GM23338 (cell line): ENCODE measurements at regions not wholly inside any gene's neighbourhood (a gene's known extent, or its start where the extent isn't known, plus 50 kb on each side); places are given as distances from the start of the nearest gene placed in this dataset.

ENCODE experiments used
- ATAC-seq: fragments of 200-7000 bp; cut with Tn5 transposase; 3 replicates; pipeline ENCODE4 v1.9.1; 2020
- DNase-seq: peaks from one replicate; pipeline ENCODE4 v3.0.0-alpha.2; 2015; ENCODE audit warnings: low spot score
- H2AFZ ChIP-seq: fragments of 200-600 bp; sonication (generic); 2 replicates; pipeline ENCODE4 v1.8.0; 2016; ENCODE audit warnings: antibody characterized with exemption, mild to moderate bottlenecking, moderate library complexity
- H3F3A ChIP-seq: fragments of 200-600 bp; sonication (generic); replicated peaks from 2 replicates; pipeline ENCODE4 v1.8.0; 2017; ENCODE audit warnings: antibody characterized with exemption, mixed run types, low read depth
- H3K27ac ChIP-seq: fragments of 200-600 bp; sonication (generic); 2 replicates; pipeline ENCODE4 v1.6.1; 2016; ENCODE audit warnings: low read depth
- H3K27me3 ChIP-seq: fragments of 200-600 bp; sonication (generic); 2 replicates; pipeline ENCODE4 v1.8.0; 2016; ENCODE audit warnings: mild to moderate bottlenecking, mixed run types, moderate library complexity; ENCODE audit not compliant: insufficient read depth
- H3K36me3 ChIP-seq: fragments of 200-600 bp; sonication (generic); 2 replicates; pipeline ENCODE4 v1.8.0; 2016; ENCODE audit warnings: mild to moderate bottlenecking; ENCODE audit not compliant: insufficient read depth
- H3K4me1 ChIP-seq: fragments of 200-600 bp; sonication (generic); 2 replicates; pipeline ENCODE4 v1.8.0; 2016; ENCODE audit warnings: mild to moderate bottlenecking, moderate library complexity; ENCODE audit not compliant: insufficient read depth
- H3K4me2 ChIP-seq: fragments of 200-600 bp; sonication (generic); 2 replicates; pipeline ENCODE4 v1.7.1; 2017; ENCODE audit warnings: mixed run types
- H3K4me3 ChIP-seq: fragments of 200-600 bp; sonication (generic); 2 replicates; pipeline ENCODE4 v1.6.1; 2016; ENCODE audit warnings: mixed run types
- H3K79me2 ChIP-seq: fragments of 200-600 bp; sonication (generic); replicated peaks from 2 replicates; pipeline ENCODE4 v1.8.0; 2017; ENCODE audit warnings: mild to moderate bottlenecking; ENCODE audit not compliant: insufficient read depth
- H3K9me2 ChIP-seq: fragments of 200-600 bp; sonication (generic); 2 replicates; pipeline ENCODE4 v1.8.0; 2017; ENCODE audit not compliant: insufficient read depth
- H4K20me1 ChIP-seq: fragments of 200-600 bp; sonication (generic); replicated peaks from 2 replicates; pipeline ENCODE4 v1.8.0; 2017; ENCODE audit warnings: mild to moderate bottlenecking; ENCODE audit not compliant: insufficient read depth
- H3K27ac Mint-ChIP-seq: 2 replicates; pipeline ENCODE4 v1.8.0; 2020; ENCODE audit warnings: inconsistent platforms, mild to moderate bottlenecking, moderate library complexity, mixed read lengths
- H3K27me3 Mint-ChIP-seq: 3 replicates; pipeline ENCODE4 v1.8.0; 2022; ENCODE audit warnings: low read depth, mild to moderate bottlenecking, moderate library complexity, mixed read lengths, inconsistent platforms; ENCODE audit not compliant: insufficient read depth, poor library complexity
- H3K36me3 Mint-ChIP-seq: 3 replicates; pipeline ENCODE4 v1.8.0; 2021; ENCODE audit warnings: low read depth, mild to moderate bottlenecking, inconsistent platforms, moderate library complexity, mixed read lengths
- H3K4me1 Mint-ChIP-seq: 3 replicates; pipeline ENCODE4 v1.8.0; 2020; ENCODE audit warnings: mild to moderate bottlenecking, inconsistent platforms, mixed read lengths
- H3K4me3 Mint-ChIP-seq: 3 replicates; pipeline ENCODE4 v1.8.0; 2021; ENCODE audit warnings: moderate library complexity, mild to moderate bottlenecking, inconsistent platforms, mixed read lengths
- H3K9me3 Mint-ChIP-seq: 3 replicates; pipeline ENCODE4 v1.8.0; 2020; ENCODE audit warnings: moderate library complexity, mild to moderate bottlenecking, inconsistent platforms, mixed read lengths
- CREB1 ChIP-seq: fragments of 250-450 bp; sonication (Bioruptor Pico); IDR thresholded peaks from 2 replicates; pipeline ENCODE4 v1.5.0; 2020; ENCODE audit warnings: low read depth, mild to moderate bottlenecking, moderate library complexity
- EZH2 ChIP-seq: fragments of 200-600 bp; sonication (generic); IDR thresholded peaks from one replicate; pipeline ENCODE4 v1.8.0; 2017; ENCODE audit warnings: antibody characterized with exemption, mild to moderate bottlenecking, low read depth; ENCODE audit not compliant: unreplicated experiment
- EZH2phosphoT487 ChIP-seq: fragments of 200-600 bp; sonication (generic); IDR thresholded peaks from one replicate; pipeline ENCODE4 v1.8.1; 2018; ENCODE audit warnings: antibody characterized with exemption; ENCODE audit not compliant: unreplicated experiment
- JUNB ChIP-seq: IDR thresholded peaks from one replicate; pipeline ENCODE4 v1.6.1; 2016; ENCODE audit warnings: antibody characterized with exemption; ENCODE audit not compliant: unreplicated experiment
- NANOG ChIP-seq: IDR thresholded peaks from 2 replicates; pipeline ENCODE4 v1.6.1; 2016; ENCODE audit warnings: antibody characterized with exemption, borderline replicate concordance
- POLR2AphosphoS5 ChIP-seq: IDR thresholded peaks from 2 replicates; pipeline ENCODE4 v1.6.1; 2016; ENCODE audit warnings: antibody characterized with exemption, low read depth
- ZNF114 ChIP-seq: fragments of 250-450 bp; sonication (Bioruptor Pico); IDR thresholded peaks from 2 replicates; pipeline ENCODE4 v1.5.0; 2020; ENCODE audit warnings: mild to moderate bottlenecking, moderate library complexity
- ZNF331 ChIP-seq: fragments of 250-450 bp; sonication (Bioruptor Pico); IDR thresholded peaks from 2 replicates; pipeline ENCODE4 v1.5.0; 2020; ENCODE audit warnings: low read depth, mild to moderate bottlenecking, moderate library complexity
- TF ChIP-seq, protein P1 (sequence below): fragments of 250-450 bp; sonication (Bioruptor Pico); IDR thresholded peaks from 2 replicates; pipeline ENCODE4 v1.5.0; 2020; ENCODE audit warnings: mild to moderate bottlenecking, moderate library complexity

DNA sequence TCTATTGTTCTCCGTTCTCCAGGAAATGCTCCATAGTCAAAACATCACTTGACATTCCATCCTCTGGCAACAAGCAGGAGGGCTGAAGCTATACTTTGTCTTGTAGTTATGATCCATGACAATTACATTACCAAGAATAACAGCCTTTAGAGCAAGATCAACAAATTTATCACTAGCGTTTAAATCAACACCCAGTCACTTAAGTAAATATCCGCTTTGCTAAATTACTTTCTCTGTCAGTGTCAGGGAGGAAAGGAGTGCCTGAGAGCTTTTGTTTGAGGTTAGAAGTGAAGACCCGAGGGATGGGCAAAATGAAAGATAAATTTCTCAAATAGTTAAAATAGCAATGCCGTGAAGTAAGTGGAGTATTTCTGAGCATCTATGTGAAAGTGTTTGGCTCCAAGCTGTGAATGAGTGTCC is 236.1 kb upstream of the BMPER start (continued):
- TF ChIP-seq, protein P1, sequence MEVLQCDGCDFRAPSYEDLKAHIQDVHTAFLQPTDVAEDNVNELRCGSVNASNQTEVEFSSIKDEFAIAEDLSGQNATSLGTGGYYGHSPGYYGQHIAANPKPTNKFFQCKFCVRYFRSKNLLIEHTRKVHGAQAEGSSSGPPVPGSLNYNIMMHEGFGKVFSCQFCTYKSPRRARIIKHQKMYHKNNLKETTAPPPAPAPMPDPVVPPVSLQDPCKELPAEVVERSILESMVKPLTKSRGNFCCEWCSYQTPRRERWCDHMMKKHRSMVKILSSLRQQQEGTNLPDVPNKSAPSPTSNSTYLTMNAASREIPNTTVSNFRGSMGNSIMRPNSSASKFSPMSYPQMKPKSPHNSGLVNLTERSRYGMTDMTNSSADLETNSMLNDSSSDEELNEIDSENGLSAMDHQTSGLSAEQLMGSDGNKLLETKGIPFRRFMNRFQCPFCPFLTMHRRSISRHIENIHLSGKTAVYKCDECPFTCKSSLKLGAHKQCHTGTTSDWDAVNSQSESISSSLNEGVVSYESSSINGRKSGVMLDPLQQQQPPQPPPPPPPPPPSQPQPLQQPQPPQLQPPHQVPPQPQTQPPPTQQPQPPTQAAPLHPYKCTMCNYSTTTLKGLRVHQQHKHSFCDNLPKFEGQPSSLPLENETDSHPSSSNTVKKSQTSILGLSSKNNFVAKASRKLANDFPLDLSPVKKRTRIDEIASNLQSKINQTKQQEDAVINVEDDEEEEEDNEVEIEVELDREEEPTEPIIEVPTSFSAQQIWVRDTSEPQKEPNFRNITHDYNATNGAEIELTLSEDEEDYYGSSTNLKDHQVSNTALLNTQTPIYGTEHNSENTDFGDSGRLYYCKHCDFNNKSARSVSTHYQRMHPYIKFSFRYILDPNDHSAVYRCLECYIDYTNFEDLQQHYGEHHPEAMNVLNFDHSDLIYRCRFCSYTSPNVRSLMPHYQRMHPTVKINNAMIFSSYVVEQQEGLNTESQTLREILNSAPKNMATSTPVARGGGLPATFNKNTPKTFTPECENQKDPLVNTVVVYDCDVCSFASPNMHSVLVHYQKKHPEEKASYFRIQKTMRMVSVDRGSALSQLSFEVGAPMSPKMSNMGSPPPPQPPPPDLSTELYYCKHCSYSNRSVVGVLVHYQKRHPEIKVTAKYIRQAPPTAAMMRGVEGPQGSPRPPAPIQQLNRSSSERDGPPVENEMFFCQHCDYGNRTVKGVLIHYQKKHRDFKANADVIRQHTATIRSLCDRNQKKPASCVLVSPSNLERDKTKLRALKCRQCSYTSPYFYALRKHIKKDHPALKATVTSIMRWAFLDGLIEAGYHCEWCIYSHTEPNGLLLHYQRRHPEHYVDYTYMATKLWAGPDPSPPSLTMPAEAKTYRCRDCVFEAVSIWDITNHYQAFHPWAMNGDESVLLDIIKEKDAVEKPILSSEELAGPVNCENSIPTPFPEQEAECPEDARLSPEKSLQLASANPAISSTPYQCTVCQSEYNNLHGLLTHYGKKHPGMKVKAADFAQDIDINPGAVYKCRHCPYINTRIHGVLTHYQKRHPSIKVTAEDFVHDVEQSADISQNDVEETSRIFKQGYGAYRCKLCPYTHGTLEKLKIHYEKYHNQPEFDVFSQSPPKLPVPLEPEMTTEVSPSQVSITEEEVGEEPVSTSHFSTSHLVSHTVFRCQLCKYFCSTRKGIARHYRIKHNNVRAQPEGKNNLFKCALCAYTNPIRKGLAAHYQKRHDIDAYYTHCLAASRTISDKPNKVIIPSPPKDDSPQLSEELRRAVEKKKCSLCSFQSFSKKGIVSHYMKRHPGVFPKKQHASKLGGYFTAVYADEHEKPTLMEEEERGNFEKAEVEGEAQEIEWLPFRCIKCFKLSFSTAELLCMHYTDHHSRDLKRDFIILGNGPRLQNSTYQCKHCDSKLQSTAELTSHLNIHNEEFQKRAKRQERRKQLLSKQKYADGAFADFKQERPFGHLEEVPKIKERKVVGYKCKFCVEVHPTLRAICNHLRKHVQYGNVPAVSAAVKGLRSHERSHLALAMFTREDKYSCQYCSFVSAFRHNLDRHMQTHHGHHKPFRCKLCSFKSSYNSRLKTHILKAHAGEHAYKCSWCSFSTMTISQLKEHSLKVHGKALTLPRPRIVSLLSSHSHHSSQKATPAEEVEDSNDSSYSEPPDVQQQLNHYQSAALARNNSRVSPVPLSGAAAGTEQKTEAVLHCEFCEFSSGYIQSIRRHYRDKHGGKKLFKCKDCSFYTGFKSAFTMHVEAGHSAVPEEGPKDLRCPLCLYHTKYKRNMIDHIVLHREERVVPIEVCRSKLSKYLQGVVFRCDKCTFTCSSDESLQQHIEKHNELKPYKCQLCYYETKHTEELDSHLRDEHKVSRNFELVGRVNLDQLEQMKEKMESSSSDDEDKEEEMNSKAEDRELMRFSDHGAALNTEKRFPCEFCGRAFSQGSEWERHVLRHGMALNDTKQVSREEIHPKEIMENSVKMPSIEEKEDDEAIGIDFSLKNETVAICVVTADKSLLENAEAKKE (CRISPR knock-in tag), result no peak
- TF ChIP-seq ZNF331 (CRISPR knock-in tag) (no peak), NANOG (no peak), ZNF114 (CRISPR knock-in tag) (no peak), EZH2phosphoT487 (no peak)

DNA sequence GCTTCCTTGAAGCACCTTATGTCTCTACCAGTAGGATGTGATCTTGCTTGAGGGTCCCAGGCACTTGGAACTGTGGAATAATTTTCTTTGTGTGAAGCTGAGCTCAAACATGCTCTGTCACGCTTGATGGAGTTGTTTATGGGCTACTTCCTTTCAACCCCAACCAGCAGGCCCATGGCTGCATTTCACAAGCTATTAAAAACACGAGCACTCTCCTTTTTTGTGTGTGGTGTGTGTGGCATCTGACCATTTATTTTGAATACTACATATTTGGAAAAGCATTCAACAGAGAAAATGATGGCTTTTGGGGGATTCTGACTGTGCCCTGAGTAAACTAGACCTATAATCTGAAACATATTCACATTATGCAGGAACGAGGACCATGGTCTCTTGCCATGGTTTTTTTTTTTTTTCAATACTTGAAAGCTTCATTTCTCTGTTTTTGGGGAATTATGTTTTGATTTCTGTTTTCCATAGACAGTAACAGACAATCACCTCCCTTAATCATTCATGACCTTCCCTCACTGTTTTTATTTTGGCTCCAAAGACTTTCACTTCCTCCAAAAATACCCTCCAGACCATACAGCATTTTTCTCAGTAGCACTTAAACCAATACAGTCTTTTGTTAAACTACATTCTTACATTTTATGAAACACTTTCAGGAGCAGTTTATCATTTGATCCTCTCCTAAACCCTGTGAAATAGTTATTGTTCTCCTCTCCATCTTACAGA is 233.6 kb upstream of the BMPER start:
- TF ChIP-seq, protein P1 (CRISPR knock-in tag), result no peak
- TF ChIP-seq CREB1 (CRISPR knock-in tag) (no peak), EZH2 (no peak), POLR2AphosphoS5 (no peak), NANOG (no peak), JUNB (no peak), EZH2phosphoT487 (no peak)
- Histone ChIP-seq H3K4me1 (peaks cover 13% of the 10 kb centered on the region), H2AFZ (no peak overlapping the region), H3F3A (no peaks in the 10 kb centered on the region), H3K79me2 (no peaks in the 10 kb centered on the region), H3K27me3 (no peaks in the 10 kb centered on the region), H3K4me2 (no peak overlapping the region), H3K9me2 (peaks cover 4% of the 10 kb centered on the region; the same call in 1 of the 2 replicates), H3K4me3 (no peak overlapping the region), H4K20me1 (no peaks in the 10 kb centered on the region), H3K36me3 (no peaks in the 10 kb centered on the region), H3K27ac (no peak overlapping the region)
- H3K4me1 Mint-ChIP-seq, result peaks cover 42% of the 10 kb centered on the region
- no peaks in the 10 kb centered on the region for H3K36me3 Mint-ChIP-seq
- no peak overlapping the region for H3K27ac Mint-ChIP-seq
- H3K27me3 Mint-ChIP-seq, result peaks cover 3% of the 10 kb centered on the region
- H3K9me3 Mint-ChIP-seq, result no peaks in the 10 kb centered on the region; the same call in 2 of the 3 replicates
- DNase-seq, result no peak
- no peak overlapping the region; the same call in 2 of the 3 replicates for H3K4me3 Mint-ChIP-seq
- no peak for ATAC-seq
